Spleen (tissue), 7 donors: ENCODE measurements at regions not wholly inside any gene's neighbourhood (a gene's known extent, or its start where the extent isn't known, plus 50 kb on each side); places are given as distances from the start of the nearest gene placed in this dataset.

ENCODE experiments used
- POLR2A ChIP-seq, 3 donors: fragments of 450-650 bp; IDR thresholded peaks; one replicate each; pipeline ENCODE4 v1.5.1; 2017; ENCODE audit warnings: antibody characterized with exemption in 3 of 3, mild to moderate bottlenecking in 1 of 3
- TF ChIP-seq, protein P1 (sequence below), 11 experiments: fragments of 200-600 bp in 7 of 11; fragments of 450-650 bp in 4 of 11; sonication (generic) in 4 of 11; IDR thresholded peaks in 8 of 11; conservative IDR thresholded peaks in 3 of 11; 1 replicate in 7 of 11; 2 replicates in 4 of 11; pipeline versions ENCODE4 v1.4.0 to v1.8.0; 2016 to 2021; ENCODE audit warnings: antibody characterized with exemption in 11 of 11, inconsistent platforms in 4 of 11, mild to moderate bottlenecking in 1 of 11
- donor health status: DM: no; HTN: no; CAD: no; lungs with moderate emphysema.
- donor health status: DM: no; HTN: no; CAD: no.
- donor health status: DM: no; HTN: no; CAD: no.

- TF ChIP-seq, protein P1, sequence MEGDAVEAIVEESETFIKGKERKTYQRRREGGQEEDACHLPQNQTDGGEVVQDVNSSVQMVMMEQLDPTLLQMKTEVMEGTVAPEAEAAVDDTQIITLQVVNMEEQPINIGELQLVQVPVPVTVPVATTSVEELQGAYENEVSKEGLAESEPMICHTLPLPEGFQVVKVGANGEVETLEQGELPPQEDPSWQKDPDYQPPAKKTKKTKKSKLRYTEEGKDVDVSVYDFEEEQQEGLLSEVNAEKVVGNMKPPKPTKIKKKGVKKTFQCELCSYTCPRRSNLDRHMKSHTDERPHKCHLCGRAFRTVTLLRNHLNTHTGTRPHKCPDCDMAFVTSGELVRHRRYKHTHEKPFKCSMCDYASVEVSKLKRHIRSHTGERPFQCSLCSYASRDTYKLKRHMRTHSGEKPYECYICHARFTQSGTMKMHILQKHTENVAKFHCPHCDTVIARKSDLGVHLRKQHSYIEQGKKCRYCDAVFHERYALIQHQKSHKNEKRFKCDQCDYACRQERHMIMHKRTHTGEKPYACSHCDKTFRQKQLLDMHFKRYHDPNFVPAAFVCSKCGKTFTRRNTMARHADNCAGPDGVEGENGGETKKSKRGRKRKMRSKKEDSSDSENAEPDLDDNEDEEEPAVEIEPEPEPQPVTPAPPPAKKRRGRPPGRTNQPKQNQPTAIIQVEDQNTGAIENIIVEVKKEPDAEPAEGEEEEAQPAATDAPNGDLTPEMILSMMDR (IDR thresholded peaks at IDR 0.05 in 8 of 11, conservative IDR thresholded peaks at IDR 0.05 in 3 of 11) = no peak
- no peak for TF ChIP-seq POLR2A (IDR thresholded peaks at IDR 0.05)
Observed at GRCh38 chr9:95644377-95644776, 127.6 kb upstream of the PTCH1 start.
